ENCODE measurements at regions not wholly inside any gene's neighbourhood (a gene's known extent, or its start where the extent isn't known, plus 50 kb on each side); places are given as distances from the start of the nearest gene placed in this dataset.

DNA sequence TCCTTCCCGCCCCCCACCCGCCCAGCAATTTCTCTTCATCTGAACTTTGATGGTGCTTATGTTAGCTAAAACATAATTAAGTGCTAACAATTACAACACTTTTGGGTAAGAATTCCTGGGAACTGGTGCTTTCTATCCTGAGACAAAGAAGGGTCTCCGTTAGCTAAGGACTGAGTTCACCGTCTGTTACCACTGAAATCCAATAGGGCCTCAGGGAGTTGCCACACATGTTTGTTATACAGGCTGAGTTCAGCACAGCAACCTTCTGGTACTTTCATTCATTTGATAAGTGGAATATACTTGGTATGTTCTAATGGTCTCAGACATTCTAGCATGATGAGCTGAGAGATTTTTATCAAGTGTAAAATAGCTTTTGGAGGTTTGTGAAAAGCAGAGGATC lies 437.9 kb downstream of the EFNA5 start:
- Histone ChIP-seq H3K9ac (ENCODE audit: low read length in 3 of 3) (no peak overlapping the region), H3K4me3 (ENCODE audit: low read length in 3 of 3) (no peak overlapping the region), H3K4me1 (ENCODE audit: control insufficient read depth in 2 of 3, insufficient read depth in 2 of 3, low read depth in 1 of 3, low read length in 3 of 3) (no peaks in the 10 kb centered on the region), H3K36me3 (ENCODE audit: control insufficient read depth in 2 of 3, insufficient read depth in 3 of 3, low read length in 3 of 3) (no peaks in the 10 kb centered on the region), H3K27me3 (ENCODE audit: control insufficient read depth, insufficient read depth, low read length) (no peaks in the 10 kb centered on the region), H3K27ac (ENCODE audit: low read depth in 2 of 2, low read length in 2 of 2) (no peak overlapping the region), H3K9me3 (ENCODE audit: control insufficient read depth in 2 of 3, insufficient read depth in 1 of 3, low read length in 3 of 3) (no peaks in the 10 kb centered on the region)
- DNase-seq, result no peak
- FAIRE-seq, result no peak
- intact Hi-C loops (cut with DNase I), result no loop called here
- TF ChIP-seq, protein P1, sequence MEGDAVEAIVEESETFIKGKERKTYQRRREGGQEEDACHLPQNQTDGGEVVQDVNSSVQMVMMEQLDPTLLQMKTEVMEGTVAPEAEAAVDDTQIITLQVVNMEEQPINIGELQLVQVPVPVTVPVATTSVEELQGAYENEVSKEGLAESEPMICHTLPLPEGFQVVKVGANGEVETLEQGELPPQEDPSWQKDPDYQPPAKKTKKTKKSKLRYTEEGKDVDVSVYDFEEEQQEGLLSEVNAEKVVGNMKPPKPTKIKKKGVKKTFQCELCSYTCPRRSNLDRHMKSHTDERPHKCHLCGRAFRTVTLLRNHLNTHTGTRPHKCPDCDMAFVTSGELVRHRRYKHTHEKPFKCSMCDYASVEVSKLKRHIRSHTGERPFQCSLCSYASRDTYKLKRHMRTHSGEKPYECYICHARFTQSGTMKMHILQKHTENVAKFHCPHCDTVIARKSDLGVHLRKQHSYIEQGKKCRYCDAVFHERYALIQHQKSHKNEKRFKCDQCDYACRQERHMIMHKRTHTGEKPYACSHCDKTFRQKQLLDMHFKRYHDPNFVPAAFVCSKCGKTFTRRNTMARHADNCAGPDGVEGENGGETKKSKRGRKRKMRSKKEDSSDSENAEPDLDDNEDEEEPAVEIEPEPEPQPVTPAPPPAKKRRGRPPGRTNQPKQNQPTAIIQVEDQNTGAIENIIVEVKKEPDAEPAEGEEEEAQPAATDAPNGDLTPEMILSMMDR (IDR thresholded peaks at IDR 0.05; ENCODE audit: borderline replicate concordance, extremely low read depth, insufficient read depth), result no peak

DNA sequence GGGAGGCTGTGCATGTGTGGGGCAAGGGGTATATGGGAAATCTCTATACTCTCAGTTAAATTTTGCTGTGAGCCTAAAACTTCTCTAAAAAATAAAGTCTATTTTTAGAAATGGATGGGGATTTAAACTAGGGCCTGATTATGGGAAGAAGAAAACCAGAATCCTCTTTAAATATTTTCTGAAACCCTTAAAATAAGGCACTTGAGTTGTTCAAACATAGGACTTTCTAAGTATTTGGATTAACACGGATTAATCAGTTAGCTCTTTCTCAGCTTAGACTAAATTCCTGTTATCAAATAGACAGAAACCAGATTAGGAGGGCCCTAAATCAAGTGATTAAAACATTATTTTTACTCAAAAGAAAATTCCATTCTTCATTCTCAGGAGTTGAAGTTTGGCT lies 438.4 kb downstream of the EFNA5 start:
- intact Hi-C loops (cut with DNase I), result no loop called here
- TF ChIP-seq, protein P1 (IDR thresholded peaks at IDR 0.05; ENCODE audit: borderline replicate concordance, extremely low read depth, insufficient read depth), result no peak

DNA sequence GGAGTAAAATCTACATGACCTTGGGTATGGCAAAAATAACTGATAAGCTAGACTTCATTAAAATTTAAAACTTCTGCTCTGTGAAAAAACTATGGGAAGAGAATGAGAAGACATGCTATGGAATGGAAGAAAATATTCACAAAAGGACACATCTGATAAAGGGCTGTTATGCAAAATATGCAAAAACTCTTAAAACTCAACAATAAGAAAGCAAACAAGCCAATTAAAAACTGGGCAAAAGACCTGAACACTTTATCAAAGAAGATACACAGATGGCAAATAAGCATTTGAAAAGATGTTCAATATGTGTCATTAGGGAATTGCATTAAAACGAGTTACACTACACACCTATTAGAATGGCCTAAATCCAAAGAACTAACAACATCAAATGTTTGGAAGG lies 439.5 kb downstream of the EFNA5 start:
- intact Hi-C loops (cut with DNase I), result no loop called here
- FAIRE-seq, result no peak
- no peak for DNase-seq
- Histone ChIP-seq H3K9ac (ENCODE audit: low read length in 3 of 3) (no peak overlapping the region), H3K4me1 (ENCODE audit: control insufficient read depth in 2 of 3, insufficient read depth in 2 of 3, low read depth in 1 of 3, low read length in 3 of 3) (no peaks in the 10 kb centered on the region), H3K9me3 (ENCODE audit: control insufficient read depth in 2 of 3, insufficient read depth in 1 of 3, low read length in 3 of 3) (no peaks in the 10 kb centered on the region), H3K27ac (ENCODE audit: low read depth in 2 of 2, low read length in 2 of 2) (no peak overlapping the region), H3K27me3 (ENCODE audit: control insufficient read depth, insufficient read depth, low read length) (no peaks in the 10 kb centered on the region), H3K36me3 (ENCODE audit: control insufficient read depth in 2 of 3, insufficient read depth in 3 of 3, low read length in 3 of 3) (no peaks in the 10 kb centered on the region), H3K4me3 (ENCODE audit: low read length in 3 of 3) (no peak overlapping the region)
- TF ChIP-seq, protein P1 (IDR thresholded peaks at IDR 0.05; ENCODE audit: borderline replicate concordance, extremely low read depth, insufficient read depth), result no peak

More for the DNA sequence above, 438.4 kb downstream of the EFNA5 start:
- no peak for DNase-seq
- FAIRE-seq, result no peak
- Histone ChIP-seq H3K9ac (ENCODE audit: low read length in 3 of 3) (no peak overlapping the region), H3K4me3 (ENCODE audit: low read length in 3 of 3) (no peak overlapping the region), H3K36me3 (ENCODE audit: control insufficient read depth in 2 of 3, insufficient read depth in 3 of 3, low read length in 3 of 3) (no peaks in the 10 kb centered on the region), H3K27ac (ENCODE audit: low read depth in 2 of 2, low read length in 2 of 2) (no peak overlapping the region), H3K9me3 (ENCODE audit: control insufficient read depth in 2 of 3, insufficient read depth in 1 of 3, low read length in 3 of 3) (no peaks in the 10 kb centered on the region), H3K4me1 (ENCODE audit: control insufficient read depth in 2 of 3, insufficient read depth in 2 of 3, low read depth in 1 of 3, low read length in 3 of 3) (no peaks in the 10 kb centered on the region), H3K27me3 (ENCODE audit: control insufficient read depth, insufficient read depth, low read length) (no peaks in the 10 kb centered on the region)

DNA sequence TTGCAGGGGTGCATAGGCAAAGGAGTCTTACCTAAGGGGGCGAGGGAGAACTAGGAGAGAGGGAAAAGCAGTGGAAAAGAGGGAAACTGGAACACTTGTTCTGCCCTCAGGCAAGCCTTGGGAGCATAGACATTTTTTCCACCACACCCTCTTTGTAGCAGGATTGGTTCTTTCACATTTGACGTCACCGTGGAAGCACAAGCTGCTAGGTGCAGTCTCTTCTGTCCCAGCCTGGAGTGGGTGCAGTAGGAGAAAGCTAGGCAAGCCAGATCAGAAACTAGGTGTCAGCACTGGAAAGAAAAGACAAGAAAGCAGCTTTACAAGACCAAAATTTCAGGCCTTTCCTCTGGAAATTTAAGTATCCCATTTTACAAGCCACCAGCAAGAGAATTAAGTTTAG lies 440.4 kb downstream of the EFNA5 start:
- TF ChIP-seq, protein P1 (IDR thresholded peaks at IDR 0.05; ENCODE audit: borderline replicate concordance, extremely low read depth, insufficient read depth), result no peak
- Histone ChIP-seq H3K27ac (ENCODE audit: low read depth in 2 of 2, low read length in 2 of 2) (no peak overlapping the region), H3K36me3 (ENCODE audit: control insufficient read depth in 2 of 3, insufficient read depth in 3 of 3, low read length in 3 of 3) (no peaks in the 10 kb centered on the region), H3K4me1 (ENCODE audit: control insufficient read depth in 2 of 3, insufficient read depth in 2 of 3, low read depth in 1 of 3, low read length in 3 of 3) (no peaks in the 10 kb centered on the region), H3K9me3 (ENCODE audit: control insufficient read depth in 2 of 3, insufficient read depth in 1 of 3, low read length in 3 of 3) (no peaks in the 10 kb centered on the region), H3K4me3 (ENCODE audit: low read length in 3 of 3) (no peak overlapping the region), H3K9ac (ENCODE audit: low read length in 3 of 3) (no peak overlapping the region), H3K27me3 (ENCODE audit: control insufficient read depth, insufficient read depth, low read length) (no peaks in the 10 kb centered on the region)
- FAIRE-seq (no peak), DNase-seq (no peak)
- intact Hi-C loops (cut with DNase I), result no loop called here
